K562 (cell line): ENCODE measurements at regions not wholly inside any gene's neighbourhood (a gene's known extent, or its start where the extent isn't known, plus 50 kb on each side); places are given as distances from the start of the nearest gene placed in this dataset.

ENCODE experiments used
- ATAC-seq: fragments of 200-7000 bp; cut with Tn5 transposase; 3 replicates; pipeline ENCODE4 v1.9.1; 2020; ENCODE audit warnings: moderate library complexity
- BruUV-seq: library from RNA; stranded (reverse); fragments of 400-500 nt; replicated peaks from 2 replicates; lab custom pipeline; 2021; lab: Mats Ljungman, UMichigan
- CTCF ChIA-PET: fragments of 300-600 bp; formaldehyde crosslinking; extraction: SDS; loops from one replicate; lab custom pipeline; 2021; ENCODE audit warnings: low intra/inter-chr PET ratio; lab: Yijun Ruan, JAX
- POLR2A ChIA-PET: fragments of 300-600, 350-650 bp; sonication (Branson Sonifier 250); formaldehyde crosslinking; extraction: SDS; loops from one replicate; lab custom pipeline; 2021; ENCODE audit warnings: antibody characterized with exemption, inconsistent platforms; lab: Yijun Ruan, JAX
- DNase-seq, 4 experiments: peaks; one replicate each; pipeline versions ENCODE4 v3.0.0 to v3.0.0-alpha.2; 2011 to 2018; ENCODE audit warnings: low spot score in 3 of 4, mixed read lengths in 3 of 4; ENCODE audit errors: extremely low read depth in 1 of 4
- FAIRE-seq: peaks from 2 replicates; lab custom pipeline; 2011; peaks lifted over from hg19 to GRCh38; lab: Jason Lieb, UNC
- H2AFZ ChIP-seq: 2 replicates; pipeline ENCODE4 v1.6.0; 2011; ENCODE audit warnings: low read depth, low read length, control low read depth, inconsistent platforms
- H3K27ac ChIP-seq: fragments of 200-600 bp; 3 replicates; pipeline ENCODE4 v1.8.0; 2011; ENCODE audit warnings: low read depth, mild to moderate bottlenecking, control low read depth, inconsistent platforms, low read length, moderate library complexity, mixed read lengths; ENCODE audit errors: extremely low read depth
- H3K27me3 ChIP-seq, 2 experiments: fragments of 300-600 bp in 1 of 2; 2 replicates in 1 of 2; 3 replicates in 1 of 2; pipeline versions ENCODE4 v1.6.0 to v1.8.0; 2011; ENCODE audit warnings: inconsistent platforms in 2 of 2, low read length in 2 of 2, mild to moderate bottlenecking in 1 of 2, mixed read lengths in 1 of 2, moderate library complexity in 1 of 2; ENCODE audit not compliant: control insufficient read depth in 2 of 2, insufficient read depth in 2 of 2
- H3K36me3 ChIP-seq: fragments of 300-600 bp; 3 replicates; pipeline ENCODE4 v1.8.0; 2011; ENCODE audit warnings: mild to moderate bottlenecking, low read length, inconsistent platforms; ENCODE audit not compliant: control insufficient read depth, insufficient read depth
- H3K4me1 ChIP-seq, 2 experiments: fragments of 200-600 bp in 1 of 2; replicated peaks in 1 of 2; 2 replicates in 1 of 2; 3 replicates in 1 of 2; pipeline versions ENCODE4 v1.5.1 to v1.8.0; 2011; ENCODE audit warnings: inconsistent platforms in 2 of 2, low read length in 2 of 2, mild to moderate bottlenecking in 1 of 2, mixed read lengths in 1 of 2, moderate library complexity in 1 of 2; ENCODE audit not compliant: control insufficient read depth in 2 of 2, insufficient read depth in 2 of 2
- H3K4me2 ChIP-seq: 2 replicates; pipeline ENCODE4 v1.6.1; 2011; ENCODE audit warnings: low read length, control low read depth, inconsistent platforms, mixed read lengths; ENCODE audit not compliant: insufficient read depth
- H3K4me3 ChIP-seq: fragments of 200-600 bp; sonication (generic), shearing (Covaris generic); 2 replicates; pipeline ENCODE4 v1.5.1; 2016; ENCODE audit warnings: control low read depth, inconsistent platforms
- H3K79me2 ChIP-seq: fragments of 200-600 bp; 3 replicates; pipeline ENCODE4 v1.8.0; 2011; ENCODE audit warnings: low read length, inconsistent platforms; ENCODE audit not compliant: control insufficient read depth, insufficient read depth
- H3K9ac ChIP-seq, 2 experiments: 2 replicates each; pipeline versions ENCODE4 v1.6.0 to v1.6.1; 2011; ENCODE audit warnings: low read depth in 2 of 2, low read length in 2 of 2, control low read depth in 1 of 2, inconsistent platforms in 1 of 2, mild to moderate bottlenecking in 1 of 2, mixed read lengths in 1 of 2; ENCODE audit not compliant: insufficient read depth in 1 of 2
- H3K9me1 ChIP-seq: one replicate; pipeline ENCODE4 v1.6.0; 2011; ENCODE audit warnings: inconsistent platforms, mild to moderate bottlenecking, low read length, moderate library complexity; ENCODE audit not compliant: control insufficient read depth, insufficient read depth
- H3K9me3 ChIP-seq: replicated peaks from 2 replicates; pipeline ENCODE4 v1.5.1; 2011; ENCODE audit warnings: low read depth, low read length, inconsistent platforms; ENCODE audit not compliant: control insufficient read depth, insufficient read depth
- H4K20me1 ChIP-seq: replicated peaks from 2 replicates; pipeline ENCODE4 v1.6.1; 2011; ENCODE audit warnings: low read length, inconsistent platforms, mixed read lengths; ENCODE audit not compliant: control insufficient read depth, insufficient read depth
- JUND ChIP-seq, 2 experiments: IDR thresholded peaks; 2 replicates in 1 of 2; 3 replicates in 1 of 2; pipeline ENCODE4 v1.6.1; 2011; ENCODE audit warnings: borderline replicate concordance in 2 of 2, low read depth in 2 of 2, low read length in 2 of 2, improper control_type of control experiment in 1 of 2, missing biosample characterization in 1 of 2, missing genetic modification characterization in 1 of 2, missing genetic modification reagents in 1 of 2
- KLF1 ChIP-seq: fragments of 450-650 bp; IDR thresholded peaks from 2 replicates; pipeline ENCODE4 v1.6.1; 2016; ENCODE audit warnings: missing genetic modification characterization, missing compliant biosample characterization
- RBM34 ChIP-seq: fragments of 200-400 bp; formaldehyde crosslinking; IDR thresholded peaks from 2 replicates; pipeline ENCODE4 v1.6.1; 2018; ENCODE audit warnings: low read length, borderline replicate concordance; ENCODE audit not compliant: insufficient read depth
- RFX7 ChIP-seq: fragments of 250-450 bp; sonication (Bioruptor Pico); IDR thresholded peaks from 2 replicates; pipeline ENCODE4 v1.5.1; 2021; ENCODE audit warnings: mild to moderate bottlenecking
- WGBS: fragments of 100-300 bp; shearing (Covaris generic); methylation state at CpG from one replicate; pipeline ENCODE4 v1.1.6; 2016; ENCODE audit warnings: low coverage, mixed read lengths; ENCODE audit not compliant: insufficient coverage; ENCODE audit errors: missing lambda C conversion rate; 5-methylcytosine and 5-hydroxymethylcytosine counted together
- in situ Hi-C: fragments of 300-500 bp; cut with MboI; formaldehyde crosslinking; loops from 4 replicates; pipeline ENCODE4 v1.15.0; 2018; ENCODE audit warnings: inconsistent platforms, mixed read lengths
- intact Hi-C: fragments of 100-400 bp; cut with micrococcal nuclease; formaldehyde crosslinking; loops from 2 replicates; pipeline ENCODE4 v1.14.2; 2022
- TF ChIP-seq, protein P1 (sequence below): fragments of 450-650 bp; IDR thresholded peaks from 2 replicates; pipeline ENCODE4 v1.6.1; 2017; ENCODE audit warnings: antibody characterized with exemption, mild to moderate bottlenecking
- TF ChIP-seq, protein P2 (sequence below): fragments of 250-450 bp; sonication (Bioruptor Pico); IDR thresholded peaks from 2 replicates; pipeline ENCODE4 v1.4.0; 2020; ENCODE audit warnings: borderline replicate concordance
- TF ChIP-seq, protein P3 (sequence below): fragments of 250-450 bp; sonication (Bioruptor Pico); IDR thresholded peaks from 2 replicates; pipeline ENCODE4 v1.5.0; 2020; ENCODE audit warnings: mild to moderate bottlenecking

DNA sequence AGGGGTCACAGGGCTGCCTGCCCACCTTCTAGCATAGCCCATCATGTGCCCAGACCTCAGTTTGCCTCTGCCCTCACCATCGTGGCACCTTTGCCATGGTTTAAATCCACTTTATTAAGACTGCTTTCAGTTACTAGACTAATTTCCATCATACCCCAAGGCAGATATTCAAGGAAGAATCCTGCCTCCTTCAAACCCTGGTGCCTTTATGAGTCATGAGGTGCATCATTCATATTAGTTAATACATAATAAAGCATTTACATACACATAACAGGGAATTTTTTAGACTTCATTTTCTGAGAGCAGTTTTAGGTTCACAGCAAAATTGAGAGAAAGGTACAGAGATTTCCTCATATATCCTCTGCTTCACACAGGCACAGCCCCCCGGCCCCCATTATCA is 62.8 kb downstream of the CXCL12 start (continued):
- TF ChIP-seq, protein P1, sequence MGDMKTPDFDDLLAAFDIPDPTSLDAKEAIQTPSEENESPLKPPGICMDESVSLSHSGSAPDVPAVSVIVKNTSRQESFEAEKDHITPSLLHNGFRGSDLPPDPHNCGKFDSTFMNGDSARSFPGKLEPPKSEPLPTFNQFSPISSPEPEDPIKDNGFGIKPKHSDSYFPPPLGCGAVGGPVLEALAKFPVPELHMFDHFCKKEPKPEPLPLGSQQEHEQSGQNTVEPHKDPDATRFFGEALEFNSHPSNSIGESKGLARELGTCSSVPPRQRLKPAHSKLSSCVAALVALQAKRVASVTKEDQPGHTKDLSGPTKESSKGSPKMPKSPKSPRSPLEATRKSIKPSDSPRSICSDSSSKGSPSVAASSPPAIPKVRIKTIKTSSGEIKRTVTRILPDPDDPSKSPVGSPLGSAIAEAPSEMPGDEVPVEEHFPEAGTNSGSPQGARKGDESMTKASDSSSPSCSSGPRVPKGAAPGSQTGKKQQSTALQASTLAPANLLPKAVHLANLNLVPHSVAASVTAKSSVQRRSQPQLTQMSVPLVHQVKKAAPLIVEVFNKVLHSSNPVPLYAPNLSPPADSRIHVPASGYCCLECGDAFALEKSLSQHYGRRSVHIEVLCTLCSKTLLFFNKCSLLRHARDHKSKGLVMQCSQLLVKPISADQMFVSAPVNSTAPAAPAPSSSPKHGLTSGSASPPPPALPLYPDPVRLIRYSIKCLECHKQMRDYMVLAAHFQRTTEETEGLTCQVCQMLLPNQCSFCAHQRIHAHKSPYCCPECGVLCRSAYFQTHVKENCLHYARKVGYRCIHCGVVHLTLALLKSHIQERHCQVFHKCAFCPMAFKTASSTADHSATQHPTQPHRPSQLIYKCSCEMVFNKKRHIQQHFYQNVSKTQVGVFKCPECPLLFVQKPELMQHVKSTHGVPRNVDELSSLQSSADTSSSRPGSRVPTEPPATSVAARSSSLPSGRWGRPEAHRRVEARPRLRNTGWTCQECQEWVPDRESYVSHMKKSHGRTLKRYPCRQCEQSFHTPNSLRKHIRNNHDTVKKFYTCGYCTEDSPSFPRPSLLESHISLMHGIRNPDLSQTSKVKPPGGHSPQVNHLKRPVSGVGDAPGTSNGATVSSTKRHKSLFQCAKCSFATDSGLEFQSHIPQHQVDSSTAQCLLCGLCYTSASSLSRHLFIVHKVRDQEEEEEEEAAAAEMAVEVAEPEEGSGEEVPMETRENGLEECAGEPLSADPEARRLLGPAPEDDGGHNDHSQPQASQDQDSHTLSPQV: no peak
- TF ChIP-seq KLF1 (tag) (no peak), JUND (IDR thresholded peaks at IDR 0.05; ENCODE audit: borderline replicate concordance, low read depth, low read length) (no peak), JUND (tag; IDR thresholded peaks at IDR 0.05; ENCODE audit: borderline replicate concordance, low read depth, low read length) (no peak)
- TF ChIP-seq, protein P2, sequence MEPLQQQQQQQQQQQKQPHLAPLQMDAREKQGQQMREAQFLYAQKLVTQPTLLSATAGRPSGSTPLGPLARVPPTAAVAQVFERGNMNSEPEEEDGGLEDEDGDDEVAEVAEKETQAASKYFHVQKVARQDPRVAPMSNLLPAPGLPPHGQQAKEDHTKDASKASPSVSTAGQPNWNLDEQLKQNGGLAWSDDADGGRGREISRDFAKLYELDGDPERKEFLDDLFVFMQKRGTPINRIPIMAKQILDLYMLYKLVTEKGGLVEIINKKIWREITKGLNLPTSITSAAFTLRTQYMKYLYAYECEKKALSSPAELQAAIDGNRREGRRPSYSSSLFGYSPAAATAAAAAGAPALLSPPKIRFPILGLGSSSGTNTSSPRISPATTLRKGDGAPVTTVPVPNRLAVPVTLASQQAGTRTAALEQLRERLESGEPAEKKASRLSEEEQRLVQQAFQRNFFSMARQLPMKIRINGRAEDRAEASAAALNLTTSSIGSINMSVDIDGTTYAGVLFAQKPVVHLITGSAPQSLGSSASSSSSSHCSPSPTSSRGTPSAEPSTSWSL (CRISPR knock-in tag): no peak

DNA sequence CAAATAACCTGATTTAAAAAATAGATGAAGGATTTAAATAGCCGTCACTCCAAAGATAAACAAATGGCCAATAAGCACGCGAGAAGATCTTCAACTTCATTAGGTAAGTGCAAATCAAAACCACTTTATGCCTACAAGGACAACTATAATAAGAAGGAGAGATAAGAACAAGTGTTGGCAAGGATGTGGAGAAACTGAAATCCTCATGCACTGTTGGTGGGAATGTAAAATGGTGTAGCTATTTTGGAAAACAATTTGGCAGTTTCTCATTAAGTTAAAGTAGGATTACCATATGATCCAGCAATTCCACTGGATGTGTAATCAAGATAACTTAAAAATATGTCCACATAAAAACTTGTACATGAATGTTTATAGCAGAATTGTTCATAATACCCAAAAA is 64.1 kb downstream of the CXCL12 start:
- ChIA-PET CTCF (no interaction called here), POLR2A (no interaction called here)
- no TSS peak for BruUV-seq
- no peaks in the 10 kb centered on the region for H3K79me2 ChIP-seq
- no peaks in the 10 kb centered on the region; a peak in 1 of 5 replicates for H3K27me3 ChIP-seq
- H3K4me2 ChIP-seq: no peak overlapping the region
- no peaks in the 10 kb centered on the region for H4K20me1 ChIP-seq
- in situ Hi-C loops (no loop called here), intact Hi-C loops (no loop called here)
- no peaks in the 10 kb centered on the region; a peak in 1 of 5 replicates for H3K4me1 ChIP-seq
- TF ChIP-seq, protein P3, sequence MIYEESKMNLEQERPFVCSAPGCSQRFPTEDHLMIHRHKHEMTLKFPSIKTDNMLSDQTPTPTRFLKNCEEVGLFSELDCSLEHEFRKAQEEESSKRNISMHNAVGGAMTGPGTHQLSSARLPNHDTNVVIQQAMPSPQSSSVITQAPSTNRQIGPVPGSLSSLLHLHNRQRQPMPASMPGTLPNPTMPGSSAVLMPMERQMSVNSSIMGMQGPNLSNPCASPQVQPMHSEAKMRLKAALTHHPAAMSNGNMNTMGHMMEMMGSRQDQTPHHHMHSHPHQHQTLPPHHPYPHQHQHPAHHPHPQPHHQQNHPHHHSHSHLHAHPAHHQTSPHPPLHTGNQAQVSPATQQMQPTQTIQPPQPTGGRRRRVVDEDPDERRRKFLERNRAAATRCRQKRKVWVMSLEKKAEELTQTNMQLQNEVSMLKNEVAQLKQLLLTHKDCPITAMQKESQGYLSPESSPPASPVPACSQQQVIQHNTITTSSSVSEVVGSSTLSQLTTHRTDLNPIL (CRISPR knock-in tag): no peak
- no peak for TF ChIP-seq RBM34
- no peak for TF ChIP-seq RFX7
- FAIRE-seq: no peak
- H2AFZ ChIP-seq: no peak overlapping the region
- H3K4me3 ChIP-seq: no peak overlapping the region
- H3K36me3 ChIP-seq: no peaks in the 10 kb centered on the region
- ATAC-seq: no peak
- H3K9me3 ChIP-seq: no peaks in the 10 kb centered on the region
- no peaks in the 10 kb centered on the region for H3K9me1 ChIP-seq
- DNase-seq: no peak
- WGBS: 0% methylated on average over 3 of the region's 3 CpGs
- no peak overlapping the region for H3K9ac ChIP-seq
- H3K27ac ChIP-seq: no peak overlapping the region
